ENCODE measurements at regions not wholly inside any gene's neighbourhood (a gene's known extent, or its start where the extent isn't known, plus 50 kb on each side); places are given as distances from the start of the nearest gene placed in this dataset.

DNA sequence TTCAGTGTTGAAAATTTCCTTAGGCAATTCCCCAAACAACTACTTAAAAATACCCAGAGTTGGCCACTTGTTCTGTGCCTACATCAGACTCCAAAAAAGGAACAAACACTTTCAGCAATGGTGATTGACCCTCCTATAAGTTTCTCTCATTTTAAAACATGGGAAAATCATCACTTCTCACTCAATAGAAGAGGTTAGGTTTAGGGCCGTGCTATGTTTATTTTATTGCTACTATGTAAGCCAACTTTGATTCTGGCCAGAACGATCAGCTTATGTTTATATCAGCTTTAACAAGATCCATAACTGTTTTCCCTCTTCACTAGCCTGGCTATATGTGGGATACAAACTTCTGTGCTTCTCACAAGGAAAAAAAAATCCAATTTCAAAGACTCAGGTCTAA lies 133.1 kb downstream of the MTNR1A start:
- TF ChIP-seq, protein P1, sequence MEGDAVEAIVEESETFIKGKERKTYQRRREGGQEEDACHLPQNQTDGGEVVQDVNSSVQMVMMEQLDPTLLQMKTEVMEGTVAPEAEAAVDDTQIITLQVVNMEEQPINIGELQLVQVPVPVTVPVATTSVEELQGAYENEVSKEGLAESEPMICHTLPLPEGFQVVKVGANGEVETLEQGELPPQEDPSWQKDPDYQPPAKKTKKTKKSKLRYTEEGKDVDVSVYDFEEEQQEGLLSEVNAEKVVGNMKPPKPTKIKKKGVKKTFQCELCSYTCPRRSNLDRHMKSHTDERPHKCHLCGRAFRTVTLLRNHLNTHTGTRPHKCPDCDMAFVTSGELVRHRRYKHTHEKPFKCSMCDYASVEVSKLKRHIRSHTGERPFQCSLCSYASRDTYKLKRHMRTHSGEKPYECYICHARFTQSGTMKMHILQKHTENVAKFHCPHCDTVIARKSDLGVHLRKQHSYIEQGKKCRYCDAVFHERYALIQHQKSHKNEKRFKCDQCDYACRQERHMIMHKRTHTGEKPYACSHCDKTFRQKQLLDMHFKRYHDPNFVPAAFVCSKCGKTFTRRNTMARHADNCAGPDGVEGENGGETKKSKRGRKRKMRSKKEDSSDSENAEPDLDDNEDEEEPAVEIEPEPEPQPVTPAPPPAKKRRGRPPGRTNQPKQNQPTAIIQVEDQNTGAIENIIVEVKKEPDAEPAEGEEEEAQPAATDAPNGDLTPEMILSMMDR (IDR thresholded peaks at IDR 0.05) = no peak
- no peak for TF ChIP-seq POLR2A (IDR thresholded peaks at IDR 0.05)
